ENCODE measurements at regions not wholly inside any gene's neighbourhood (a gene's known extent, or its start where the extent isn't known, plus 50 kb on each side); places are given as distances from the start of the nearest gene placed in this dataset.

DNA sequence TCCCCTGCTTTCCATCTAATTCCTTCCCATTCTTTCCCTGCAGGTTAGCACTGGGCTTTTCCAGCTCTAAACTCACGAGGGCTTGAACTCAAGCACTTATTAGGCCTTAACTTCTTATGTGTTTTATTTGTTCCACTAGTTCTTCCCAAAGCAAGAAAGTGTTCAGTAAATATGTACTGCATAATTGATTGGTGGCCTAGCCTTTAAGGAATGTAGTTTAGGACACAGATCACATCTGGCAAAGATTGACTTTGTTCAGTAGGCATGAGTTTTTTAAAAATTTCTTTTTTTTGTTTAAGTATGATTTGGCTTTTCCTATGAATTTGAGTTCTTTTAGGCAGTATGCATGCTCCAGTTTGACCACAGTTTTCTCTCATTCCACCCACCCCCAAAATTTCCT lies 285.2 kb downstream of the NPR3 start:
- TF ChIP-seq, protein P1, sequence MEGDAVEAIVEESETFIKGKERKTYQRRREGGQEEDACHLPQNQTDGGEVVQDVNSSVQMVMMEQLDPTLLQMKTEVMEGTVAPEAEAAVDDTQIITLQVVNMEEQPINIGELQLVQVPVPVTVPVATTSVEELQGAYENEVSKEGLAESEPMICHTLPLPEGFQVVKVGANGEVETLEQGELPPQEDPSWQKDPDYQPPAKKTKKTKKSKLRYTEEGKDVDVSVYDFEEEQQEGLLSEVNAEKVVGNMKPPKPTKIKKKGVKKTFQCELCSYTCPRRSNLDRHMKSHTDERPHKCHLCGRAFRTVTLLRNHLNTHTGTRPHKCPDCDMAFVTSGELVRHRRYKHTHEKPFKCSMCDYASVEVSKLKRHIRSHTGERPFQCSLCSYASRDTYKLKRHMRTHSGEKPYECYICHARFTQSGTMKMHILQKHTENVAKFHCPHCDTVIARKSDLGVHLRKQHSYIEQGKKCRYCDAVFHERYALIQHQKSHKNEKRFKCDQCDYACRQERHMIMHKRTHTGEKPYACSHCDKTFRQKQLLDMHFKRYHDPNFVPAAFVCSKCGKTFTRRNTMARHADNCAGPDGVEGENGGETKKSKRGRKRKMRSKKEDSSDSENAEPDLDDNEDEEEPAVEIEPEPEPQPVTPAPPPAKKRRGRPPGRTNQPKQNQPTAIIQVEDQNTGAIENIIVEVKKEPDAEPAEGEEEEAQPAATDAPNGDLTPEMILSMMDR (conservative IDR thresholded peaks at IDR 0.05) = no peak
- no peak for TF ChIP-seq EZH2 (IDR thresholded peaks at IDR 0.05; ENCODE audit: low read depth)
